ENCODE measurements at regions not wholly inside any gene's neighbourhood (a gene's known extent, or its start where the extent isn't known, plus 50 kb on each side); places are given as distances from the start of the nearest gene placed in this dataset.

DNA sequence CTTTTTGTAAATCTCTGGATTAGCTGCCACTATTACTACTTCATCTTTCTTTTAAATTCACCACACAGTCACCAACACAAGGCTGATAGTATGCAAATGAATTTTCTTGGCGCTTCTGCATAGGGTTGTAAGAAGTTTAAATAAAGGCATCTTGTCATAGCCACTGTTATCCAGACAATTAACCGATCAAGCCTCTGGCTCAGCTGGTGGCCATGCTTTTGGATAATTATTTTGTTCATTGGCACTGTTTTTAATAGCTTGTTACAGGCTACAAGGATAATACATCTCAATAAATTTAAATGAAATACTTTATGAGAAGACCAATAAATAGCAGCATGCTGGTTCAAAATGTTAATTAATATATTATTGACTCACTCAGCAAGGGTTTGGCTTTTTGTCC is 1261.0 kb downstream of the FAM181B start (continued):
- no peak for TF ChIP-seq HDAC2 (IDR thresholded peaks at IDR 0.05; ENCODE audit: borderline replicate concordance in 1 of 2, low read depth in 2 of 2, low read length in 2 of 2)

Measured in H1 (cell line).